HEK293 (cell line): ENCODE measurements at regions not wholly inside any gene's neighbourhood (a gene's known extent, or its start where the extent isn't known, plus 50 kb on each side); places are given as distances from the start of the nearest gene placed in this dataset.

Experiments
- KLF16 ChIP-seq: fragments of 450-650 bp; formaldehyde crosslinking; IDR thresholded peaks from 2 replicates; pipeline ENCODE4 v1.5.1; 2017; ENCODE audit warnings: missing biosample characterization, missing genetic modification characterization
- ZBTB26 ChIP-seq: fragments of 450-650 bp; formaldehyde crosslinking; optimal IDR thresholded peaks from 2 replicates; pipeline ENCODE3; 2016; ENCODE audit warnings: missing biosample characterization, mild to moderate bottlenecking, missing genetic modification characterization
- ZFP69B ChIP-seq: fragments of 450-650 bp; formaldehyde crosslinking; IDR thresholded peaks from 2 replicates; pipeline ENCODE4 v1.5.1; 2016; ENCODE audit warnings: missing biosample characterization, missing genetic modification characterization
- ZNF175 ChIP-seq: fragments of 450-650 bp; formaldehyde crosslinking; IDR thresholded peaks from 2 replicates; pipeline ENCODE4 v1.5.1; 2016; ENCODE audit warnings: missing biosample characterization, missing genetic modification characterization
- ZNF214 ChIP-seq: fragments of 450-650 bp; formaldehyde crosslinking; IDR thresholded peaks from 2 replicates; pipeline ENCODE4 v1.5.1; 2017; ENCODE audit warnings: missing biosample characterization, mild to moderate bottlenecking, missing genetic modification characterization, borderline replicate concordance
- ZNF354C ChIP-seq: fragments of 450-650 bp; formaldehyde crosslinking; IDR thresholded peaks from 2 replicates; pipeline ENCODE4 v1.5.1; 2016; ENCODE audit warnings: missing biosample characterization, missing genetic modification characterization, low read depth, borderline replicate concordance
- ZSCAN23 ChIP-seq: fragments of 450-650 bp; formaldehyde crosslinking; IDR thresholded peaks from 2 replicates; pipeline ENCODE4 v1.5.1; 2016; ENCODE audit warnings: missing biosample characterization, missing genetic modification characterization
- TF ChIP-seq, protein P1 (sequence below): fragments of 450-650 bp; formaldehyde crosslinking; IDR thresholded peaks from 2 replicates; pipeline ENCODE4 v1.5.1; 2016; ENCODE audit warnings: missing biosample characterization, missing genetic modification characterization
- TF ChIP-seq, protein P2 (sequence below): sonication (generic); formaldehyde crosslinking; IDR thresholded peaks from 2 replicates; pipeline ENCODE4 v1.8.1; 2022; ENCODE audit warnings: mild to moderate bottlenecking, moderate library complexity, missing genetic modification reagents

GRCh38 chr18:73746101-73746500 is 401.5 kb downstream of the FBXO15 start:
- TF ChIP-seq ZSCAN23 (tag by site-specific recombination) (no peak), ZNF354C (no peak), KLF16 (tag by site-specific recombination) (no peak), ZNF214 (tag by site-specific recombination) (no peak), ZFP69B (tag by site-specific recombination) (no peak), ZBTB26 (tag by site-specific recombination) (no peak), ZNF175 (tag by site-specific recombination) (no peak)
- TF ChIP-seq, protein P1, sequence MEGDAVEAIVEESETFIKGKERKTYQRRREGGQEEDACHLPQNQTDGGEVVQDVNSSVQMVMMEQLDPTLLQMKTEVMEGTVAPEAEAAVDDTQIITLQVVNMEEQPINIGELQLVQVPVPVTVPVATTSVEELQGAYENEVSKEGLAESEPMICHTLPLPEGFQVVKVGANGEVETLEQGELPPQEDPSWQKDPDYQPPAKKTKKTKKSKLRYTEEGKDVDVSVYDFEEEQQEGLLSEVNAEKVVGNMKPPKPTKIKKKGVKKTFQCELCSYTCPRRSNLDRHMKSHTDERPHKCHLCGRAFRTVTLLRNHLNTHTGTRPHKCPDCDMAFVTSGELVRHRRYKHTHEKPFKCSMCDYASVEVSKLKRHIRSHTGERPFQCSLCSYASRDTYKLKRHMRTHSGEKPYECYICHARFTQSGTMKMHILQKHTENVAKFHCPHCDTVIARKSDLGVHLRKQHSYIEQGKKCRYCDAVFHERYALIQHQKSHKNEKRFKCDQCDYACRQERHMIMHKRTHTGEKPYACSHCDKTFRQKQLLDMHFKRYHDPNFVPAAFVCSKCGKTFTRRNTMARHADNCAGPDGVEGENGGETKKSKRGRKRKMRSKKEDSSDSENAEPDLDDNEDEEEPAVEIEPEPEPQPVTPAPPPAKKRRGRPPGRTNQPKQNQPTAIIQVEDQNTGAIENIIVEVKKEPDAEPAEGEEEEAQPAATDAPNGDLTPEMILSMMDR (tag by site-specific recombination), result no peak
- TF ChIP-seq, protein P2, sequence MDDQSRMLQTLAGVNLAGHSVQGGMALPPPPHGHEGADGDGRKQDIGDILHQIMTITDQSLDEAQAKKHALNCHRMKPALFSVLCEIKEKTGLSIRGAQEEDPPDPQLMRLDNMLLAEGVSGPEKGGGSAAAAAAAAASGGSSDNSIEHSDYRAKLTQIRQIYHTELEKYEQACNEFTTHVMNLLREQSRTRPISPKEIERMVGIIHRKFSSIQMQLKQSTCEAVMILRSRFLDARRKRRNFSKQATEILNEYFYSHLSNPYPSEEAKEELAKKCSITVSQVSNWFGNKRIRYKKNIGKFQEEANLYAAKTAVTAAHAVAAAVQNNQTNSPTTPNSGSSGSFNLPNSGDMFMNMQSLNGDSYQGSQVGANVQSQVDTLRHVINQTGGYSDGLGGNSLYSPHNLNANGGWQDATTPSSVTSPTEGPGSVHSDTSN (CRISPR knock-in tag), result no peak
